HG03558 (cell line): ENCODE measurements at regions not wholly inside any gene's neighbourhood (a gene's known extent, or its start where the extent isn't known, plus 50 kb on each side); places are given as distances from the start of the nearest gene placed in this dataset.

Source experiments
- ATAC-seq: cut with Tn5 transposase; IDR thresholded peaks from one replicate; pipeline ENCODE4 v1.9.1; 2021; ENCODE audit warnings: moderate number of reproducible peaks; ENCODE audit not compliant: unreplicated experiment; ENCODE audit errors: extremely low read depth

- no peak for ATAC-seq
Observed at GRCh38 chr18:73812423-73812822, 335.2 kb downstream of the FBXO15 start.

- no peak for ATAC-seq
Observed at GRCh38 chr18:73807551-73808192, 340.0 kb downstream of the FBXO15 start.

GRCh38 chr18:73805991-73806390, 341.6 kb downstream of the FBXO15 start:
- no peak for ATAC-seq

- no peak for ATAC-seq
Observed at GRCh38 chr18:73797419-73797818, 350.2 kb downstream of the FBXO15 start.

- no peak for ATAC-seq
Observed at GRCh38 chr18:73793386-73793785, 354.2 kb downstream of the FBXO15 start.

GRCh38 chr18:73791081-73791480, 356.6 kb downstream of the FBXO15 start:
- ATAC-seq = no peak

- no peak for ATAC-seq
Observed at GRCh38 chr18:73790587-73790986, 357.0 kb downstream of the FBXO15 start.

GRCh38 chr18:73787316-73787715, 360.3 kb downstream of the FBXO15 start:
- no peak for ATAC-seq

- ATAC-seq = no peak
Observed at GRCh38 chr18:73785300-73785699, 362.3 kb downstream of the FBXO15 start.

- ATAC-seq = no peak
Observed at GRCh38 chr18:73784853-73785252, 362.8 kb downstream of the FBXO15 start.

GRCh38 chr18:73782405-73782804, 365.2 kb downstream of the FBXO15 start:
- no peak for ATAC-seq

GRCh38 chr18:73780218-73780617, 367.4 kb downstream of the FBXO15 start:
- no peak for ATAC-seq

GRCh38 chr18:73778032-73778359, 369.6 kb downstream of the FBXO15 start:
- ATAC-seq = no peak

- ATAC-seq = no peak
Observed at GRCh38 chr18:73777356-73778031, 370.1 kb downstream of the FBXO15 start.

- no peak for ATAC-seq
Observed at GRCh38 chr18:73774811-73775509, 372.7 kb downstream of the FBXO15 start.

- ATAC-seq = no peak
Observed at GRCh38 chr18:73768043-73768442, 379.6 kb downstream of the FBXO15 start.

GRCh38 chr18:73766910-73767515, 380.6 kb downstream of the FBXO15 start:
- ATAC-seq = no peak

GRCh38 chr18:73758446-73758845, 389.2 kb downstream of the FBXO15 start:
- ATAC-seq = no peak

GRCh38 chr18:73756256-73757091, 391.2 kb downstream of the FBXO15 start:
- no peak for ATAC-seq

GRCh38 chr18:73752965-73753364, 394.7 kb downstream of the FBXO15 start:
- ATAC-seq = no peak
